Stimulated activated CD4-positive, alpha-beta T cell treated with anti-CD3 and anti-CD28 coated beads, Interleukin-4, amount 100 ng/mL, for 24 hours (primary cell): ENCODE measurements at regions not wholly inside any gene's neighbourhood (a gene's known extent, or its start where the extent isn't known, plus 50 kb on each side); places are given as distances from the start of the nearest gene placed in this dataset.

Source experiments
- DNase-seq: peaks from one replicate; pipeline ENCODE4 v3.0.0-alpha.2; 2020

- DNase-seq: no peak
These were observed 338.7 kb downstream of the SLC16A7 start for GRCh38 chr12:59934486-59934885.

- DNase-seq: no peak
These were observed 340.7 kb downstream of the SLC16A7 start for GRCh38 chr12:59936534-59936933.

GRCh38 chr12:59937148-59937547 lies 341.3 kb downstream of the SLC16A7 start:
- DNase-seq: no peak

GRCh38 chr12:59938190-59938962 lies 342.5 kb downstream of the SLC16A7 start:
- no peak for DNase-seq

GRCh38 chr12:59940631-59941342 lies 345.0 kb downstream of the SLC16A7 start:
- no peak for DNase-seq

- DNase-seq: no peak
These were observed 345.6 kb downstream of the SLC16A7 start for GRCh38 chr12:59941461-59941860.

GRCh38 chr12:59944177-59944576 lies 348.3 kb downstream of the SLC16A7 start:
- DNase-seq: no peak

- DNase-seq: no peak
These were observed 350.8 kb downstream of the SLC16A7 start for GRCh38 chr12:59946635-59947034.

- DNase-seq: no peak
These were observed 367.7 kb downstream of the SLC16A7 start for GRCh38 chr12:59963546-59963945.

- no peak for DNase-seq
These were observed 377.1 kb downstream of the SLC16A7 start for GRCh38 chr12:59972905-59973304.

GRCh38 chr12:59973515-59973914 lies 377.7 kb downstream of the SLC16A7 start:
- DNase-seq: no peak

- no peak for DNase-seq
These were observed 381.9 kb downstream of the SLC16A7 start for GRCh38 chr12:59977779-59978178.

GRCh38 chr12:59980476-59980875 lies 384.6 kb downstream of the SLC16A7 start:
- no peak for DNase-seq

GRCh38 chr12:59999291-59999690 lies 403.5 kb downstream of the SLC16A7 start:
- no peak for DNase-seq

GRCh38 chr12:60010486-60010885 lies 414.7 kb downstream of the SLC16A7 start:
- DNase-seq: no peak

- DNase-seq: no peak
These were observed 416.8 kb downstream of the SLC16A7 start for GRCh38 chr12:60012659-60013058.

GRCh38 chr12:60014436-60014835 lies 418.6 kb downstream of the SLC16A7 start:
- DNase-seq: no peak

- DNase-seq: no peak
These were observed 424.2 kb downstream of the SLC16A7 start for GRCh38 chr12:60020068-60020467.

GRCh38 chr12:60021235-60021634 lies 425.4 kb downstream of the SLC16A7 start:
- DNase-seq: no peak

- no peak for DNase-seq
These were observed 431.4 kb downstream of the SLC16A7 start for GRCh38 chr12:60027266-60027665.

- DNase-seq: no peak
These were observed 438.3 kb downstream of the SLC16A7 start for GRCh38 chr12:60034147-60034546.

- no peak for DNase-seq
These were observed 440.0 kb downstream of the SLC16A7 start for GRCh38 chr12:60035835-60036234.

GRCh38 chr12:60042835-60043234 lies 447.0 kb downstream of the SLC16A7 start:
- no peak for DNase-seq

- DNase-seq: no peak
These were observed 447.4 kb downstream of the SLC16A7 start for GRCh38 chr12:60043236-60043635.

- no peak for DNase-seq
These were observed 456.7 kb downstream of the SLC16A7 start for GRCh38 chr12:60052483-60052882.
